Mesendoderm (in vitro differentiated cells): ENCODE measurements at regions not wholly inside any gene's neighbourhood (a gene's known extent, or its start where the extent isn't known, plus 50 kb on each side); places are given as distances from the start of the nearest gene placed in this dataset.
A peak's percentile ranks its signal among the peaks of the same experiment; 100 is the strongest.
"Not testable (repeated sequence)": the region's sequence is repeated elsewhere in the genome, so short reads cannot be mapped to it uniquely, and the experiment has no call there.

Experiments used
- DNase-seq: peaks from one replicate; pipeline ENCODE4 v3.0.0; 2013
- H2AK5ac ChIP-seq: 2 replicates; pipeline ENCODE4 v1.6.1; 2013; ENCODE audit warnings: low read length, inconsistent platforms
- H2BK120ac ChIP-seq: 2 replicates; pipeline ENCODE4 v1.6.1; 2013; ENCODE audit warnings: low read depth, mild to moderate bottlenecking, low read length, moderate library complexity, mixed read lengths
- H2BK15ac ChIP-seq: replicated peaks from 2 replicates; pipeline ENCODE4 v1.6.1; 2013; ENCODE audit warnings: low read depth, mild to moderate bottlenecking, moderate library complexity
- H2BK5ac ChIP-seq: 2 replicates; pipeline ENCODE4 v1.6.1; 2013; ENCODE audit warnings: low read length, inconsistent platforms
- H3K18ac ChIP-seq: 2 replicates; pipeline ENCODE4 v1.6.1; 2013; ENCODE audit warnings: mild to moderate bottlenecking, low read length, mixed read lengths
- H3K23ac ChIP-seq: one replicate; pipeline ENCODE4 v1.6.1; 2013; ENCODE audit warnings: low read length
- H3K27ac ChIP-seq: 2 replicates; pipeline ENCODE4 v1.5.1; 2013; ENCODE audit warnings: low read depth, mild to moderate bottlenecking, inconsistent platforms, low read length, moderate library complexity
- H3K27me3 ChIP-seq: 2 replicates; pipeline ENCODE4 v1.6.1; 2013; ENCODE audit warnings: low read length, control low read depth, mild to moderate bottlenecking, inconsistent platforms; ENCODE audit not compliant: insufficient read depth, poor library complexity
- H3K36me3 ChIP-seq: 2 replicates; pipeline ENCODE4 v1.6.1; 2013; ENCODE audit warnings: low read length, inconsistent platforms; ENCODE audit not compliant: control insufficient read depth, insufficient read depth
- H3K4ac ChIP-seq: one replicate; pipeline ENCODE4 v1.6.1; 2013; ENCODE audit warnings: low read depth, mild to moderate bottlenecking, low read length, moderate library complexity
- H3K4me1 ChIP-seq: 2 replicates; pipeline ENCODE4 v1.6.1; 2013; ENCODE audit warnings: low read depth, low read length, inconsistent platforms; ENCODE audit not compliant: control insufficient read depth
- H3K4me2 ChIP-seq: 2 replicates; pipeline ENCODE4 v1.6.1; 2013; ENCODE audit warnings: low read length
- H3K4me3 ChIP-seq: 2 replicates; pipeline ENCODE4 v1.5.1; 2013; ENCODE audit warnings: mild to moderate bottlenecking, low read length
- H3K56ac ChIP-seq: one replicate; pipeline ENCODE4 v1.6.1; 2013; ENCODE audit warnings: low read length
- H3K79me1 ChIP-seq: 2 replicates; pipeline ENCODE4 v1.6.1; 2013; ENCODE audit warnings: low read length, inconsistent platforms
- H3K79me2 ChIP-seq: 2 replicates; pipeline ENCODE4 v1.6.1; 2013; ENCODE audit warnings: mild to moderate bottlenecking, low read length; ENCODE audit not compliant: control insufficient read depth, insufficient read depth
- H3K9ac ChIP-seq: 2 replicates; pipeline ENCODE4 v1.6.1; 2013; ENCODE audit warnings: low read length, inconsistent platforms
- H4K5ac ChIP-seq: one replicate; pipeline ENCODE4 v1.6.1; 2013; ENCODE audit warnings: low read length
- H4K8ac ChIP-seq: one replicate; pipeline ENCODE4 v1.6.1; 2013; ENCODE audit warnings: low read depth, mild to moderate bottlenecking, control low read depth, low read length, moderate library complexity
- WGBS: extraction: QIAGEN DNeasy Blood & Tissue Kit; methylation state at CpG from one replicate; pipeline ENCODE4 v1.1.7; 2013; ENCODE audit warnings: low lambda C conversion rate, missing lambda C conversion rate; ENCODE audit not compliant: insufficient coverage; ENCODE audit errors: extremely low coverage; 5-methylcytosine and 5-hydroxymethylcytosine counted together

DNA sequence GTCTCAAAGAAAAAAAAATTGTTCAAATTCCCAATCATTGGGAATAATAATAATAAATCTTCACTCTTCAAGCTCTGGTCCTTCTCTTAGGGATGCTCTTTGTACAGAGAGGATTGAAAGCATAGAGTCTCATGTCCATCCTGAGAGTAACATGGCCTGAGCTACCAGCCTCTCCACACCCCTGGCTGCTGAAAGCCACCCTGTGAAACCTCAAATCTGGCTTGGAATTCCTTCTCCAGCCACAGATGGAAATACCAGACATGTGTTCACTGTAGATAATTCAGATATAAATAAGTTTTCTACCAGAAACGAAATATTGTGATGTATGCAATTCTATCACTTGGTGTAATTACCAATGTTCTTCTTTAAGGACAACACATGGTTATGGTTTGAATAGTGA lies 140.6 kb downstream of the ARSF start:
- no peak overlapping the region for H2BK120ac ChIP-seq
- no peaks in the 10 kb centered on the region for H3K79me2 ChIP-seq
- no peak overlapping the region for H2BK15ac ChIP-seq
- no CpG with 5 or more reads among the region's 1 CpG for WGBS
- no peak overlapping the region for H3K4me3 ChIP-seq
- H4K5ac ChIP-seq, result no peak overlapping the region
- no peak overlapping the region for H2AK5ac ChIP-seq
- no peak overlapping the region for H3K27ac ChIP-seq
- no peak overlapping the region for H3K9ac ChIP-seq
- H4K8ac ChIP-seq, result no peak overlapping the region
- no peak overlapping the region for H3K56ac ChIP-seq
- no peak overlapping the region for H3K23ac ChIP-seq
- H3K4me1 ChIP-seq, result no peaks in the 10 kb centered on the region
- no peak overlapping the region for H3K4me2 ChIP-seq
- DNase-seq, result no peak
- H3K36me3 ChIP-seq, result no peaks in the 10 kb centered on the region
- H3K27me3 ChIP-seq, result no peaks in the 10 kb centered on the region
- no peak overlapping the region for H3K4ac ChIP-seq
- H3K18ac ChIP-seq, result no peak overlapping the region
- H3K79me1 ChIP-seq, result no peaks in the 10 kb centered on the region
- no peak overlapping the region for H2BK5ac ChIP-seq

DNA sequence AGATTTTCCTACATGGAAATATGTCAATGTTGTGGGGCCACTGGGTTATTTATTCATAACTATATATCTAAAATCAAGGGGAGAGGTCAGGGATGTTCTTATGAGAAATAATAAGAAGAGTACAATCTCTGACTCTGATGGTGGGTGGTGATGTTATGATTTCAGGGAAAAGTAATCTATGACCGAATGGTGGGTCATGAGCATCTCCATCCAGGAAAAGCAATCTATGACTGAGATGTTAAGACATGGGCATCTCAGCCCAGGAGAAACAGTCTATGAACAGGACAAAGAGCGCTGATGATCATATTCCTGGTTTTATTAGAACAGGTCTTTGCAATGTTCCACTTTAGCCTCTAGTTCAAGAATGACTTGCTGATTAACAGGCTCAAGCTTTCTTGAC lies 137.1 kb downstream of the ARSF start:
- Histone ChIP-seq H2BK5ac (no peak overlapping the region), H3K27ac (no peak overlapping the region), H3K79me1 (no peaks in the 10 kb centered on the region), H3K36me3 (no peaks in the 10 kb centered on the region), H3K4me2 (no peak overlapping the region), H3K18ac (no peak overlapping the region), H3K79me2 (no peaks in the 10 kb centered on the region), H3K4me3 (no peak overlapping the region), H4K8ac (no peak overlapping the region), H2AK5ac (no peak overlapping the region), H3K56ac (no peak overlapping the region), H3K23ac (no peak overlapping the region), H3K4me1 (no peaks in the 10 kb centered on the region), H3K9ac (no peak overlapping the region), H2BK15ac (no peak overlapping the region), H4K5ac (no peak overlapping the region), H2BK120ac (no peak overlapping the region), H3K4ac (no peak overlapping the region), H3K27me3 (no peaks in the 10 kb centered on the region)
- no peak for DNase-seq
- no CpG with 5 or more reads among the region's 2 CpGs for WGBS

DNA sequence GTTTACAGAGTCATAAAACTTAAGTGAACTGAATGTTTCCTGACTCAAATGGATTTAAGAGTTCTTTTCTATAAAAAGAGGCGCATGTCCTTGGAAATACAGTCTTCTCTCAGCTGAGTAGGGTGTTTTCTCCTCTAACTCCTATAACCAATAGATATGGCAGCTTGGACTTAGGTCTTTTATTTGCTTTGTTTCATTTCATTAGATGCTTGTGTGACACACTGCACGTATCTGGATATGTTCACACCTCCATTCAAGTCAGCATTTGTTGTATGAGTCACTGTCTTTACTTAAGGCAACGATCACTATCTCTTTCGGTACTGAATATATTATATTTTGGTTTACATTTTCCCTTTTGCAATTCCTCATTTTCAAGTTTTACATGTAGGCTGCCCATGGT lies 136.6 kb downstream of the ARSF start:
- Histone ChIP-seq H3K27ac (no peak overlapping the region), H3K4me2 (no peak overlapping the region)
- no peak for DNase-seq

DNA sequence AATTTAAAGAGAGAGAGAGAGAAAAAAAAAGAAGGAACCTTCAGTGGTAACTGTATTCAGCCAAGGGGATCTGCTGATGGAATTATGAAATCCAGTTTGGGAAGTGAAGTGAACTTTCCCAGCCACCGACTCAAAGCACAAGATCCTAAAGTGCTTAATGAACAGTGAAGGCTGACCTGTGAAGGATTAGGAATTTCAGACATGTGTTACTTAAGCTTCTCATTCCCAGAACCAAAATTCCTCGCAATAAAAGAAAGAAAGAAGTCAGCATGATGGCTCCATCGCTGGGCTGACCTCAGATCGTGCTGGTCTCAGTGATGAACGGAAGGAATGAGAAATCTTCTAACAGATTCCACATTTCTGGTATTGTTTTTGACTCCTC lies 135.2 kb downstream of the ARSF start:
- peak; percentile 14 for DNase-seq
- H3K4me3 ChIP-seq, result no peak overlapping the region
- H2BK15ac ChIP-seq, result no peak overlapping the region
- no peak overlapping the region for H2BK5ac ChIP-seq
- no peaks in the 10 kb centered on the region for H3K36me3 ChIP-seq
- no peaks in the 10 kb centered on the region for H3K4me1 ChIP-seq
- no peak overlapping the region for H3K56ac ChIP-seq
- no peak overlapping the region for H4K8ac ChIP-seq
- no peak overlapping the region for H2BK120ac ChIP-seq
- no peak overlapping the region for H2AK5ac ChIP-seq
- no peaks in the 10 kb centered on the region for H3K79me2 ChIP-seq
- WGBS, result no CpG with 5 or more reads among the region's 5 CpGs
- no peaks in the 10 kb centered on the region for H3K27me3 ChIP-seq
- H3K79me1 ChIP-seq, result no peaks in the 10 kb centered on the region
- H3K4me2 ChIP-seq, result no peak overlapping the region
- H4K5ac ChIP-seq, result no peak overlapping the region
- H3K23ac ChIP-seq, result no peak overlapping the region
- H3K4ac ChIP-seq, result no peak overlapping the region
- no peak overlapping the region for H3K18ac ChIP-seq
- no peak overlapping the region for H3K27ac ChIP-seq
- no peak overlapping the region for H3K9ac ChIP-seq

More for the DNA sequence above, 136.6 kb downstream of the ARSF start:
- no peak overlapping the region for H2AK5ac ChIP-seq
- H3K18ac ChIP-seq, result no peak overlapping the region
- no peak overlapping the region for H2BK120ac ChIP-seq
- no peak overlapping the region for H4K5ac ChIP-seq
- H3K4ac ChIP-seq, result no peak overlapping the region
- H3K4me3 ChIP-seq, result no peak overlapping the region
- no peaks in the 10 kb centered on the region for H3K79me2 ChIP-seq
- H3K4me1 ChIP-seq, result no peaks in the 10 kb centered on the region
- no peak overlapping the region for H2BK15ac ChIP-seq
- no peak overlapping the region for H3K9ac ChIP-seq
- no peaks in the 10 kb centered on the region for H3K27me3 ChIP-seq
- no peak overlapping the region for H4K8ac ChIP-seq
- no peaks in the 10 kb centered on the region for H3K79me1 ChIP-seq
- H2BK5ac ChIP-seq, result no peak overlapping the region
- no CpG with 5 or more reads among the region's 4 CpGs for WGBS
- no peaks in the 10 kb centered on the region for H3K36me3 ChIP-seq
- H3K56ac ChIP-seq, result no peak overlapping the region
- no peak overlapping the region for H3K23ac ChIP-seq

DNA sequence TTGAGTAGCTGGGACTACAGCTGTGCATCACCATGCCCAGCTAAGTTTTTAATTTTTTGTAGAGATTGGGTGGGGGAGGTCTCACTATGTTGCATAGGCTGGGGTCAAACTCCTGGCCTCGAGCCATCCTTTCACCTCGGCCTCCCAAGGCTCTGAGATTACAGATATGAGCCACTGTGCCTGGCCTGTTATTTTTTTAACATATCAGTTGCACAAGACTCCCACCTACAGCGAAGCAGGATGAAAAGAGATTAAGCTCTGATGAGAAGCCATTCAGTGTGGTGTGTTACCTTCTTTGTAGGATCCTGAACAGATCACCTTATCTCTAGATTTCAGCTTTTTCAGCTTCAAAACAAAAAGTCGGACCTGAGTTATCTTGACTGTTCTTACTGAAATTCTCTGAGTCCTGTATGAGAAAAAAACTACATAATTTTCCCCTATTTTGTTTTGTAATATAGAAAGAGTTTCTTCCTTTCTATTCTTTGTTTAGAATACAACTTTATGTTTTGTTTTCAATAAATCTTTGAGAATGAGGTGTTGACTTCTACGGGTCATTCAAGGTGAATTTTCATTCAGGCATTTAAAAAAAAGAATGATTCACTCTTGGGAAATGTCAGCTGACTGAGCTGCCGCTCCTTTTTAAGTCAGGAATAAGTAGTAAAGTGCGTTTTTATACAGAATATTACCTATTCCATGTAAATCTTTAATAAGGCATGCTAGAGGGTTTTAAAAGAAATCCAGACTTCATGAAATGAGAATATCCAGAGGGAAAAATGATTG lies 134.6 kb downstream of the ARSF start:
- no CpG with 5 or more reads among the region's 7 CpGs for WGBS
- Histone ChIP-seq H3K4me2 (no peak overlapping the region), H3K9ac (no peak overlapping the region), H2BK15ac (no peak overlapping the region), H3K4me1 (no peaks in the 10 kb centered on the region), H2BK120ac (no peak overlapping the region), H3K27ac (no peak overlapping the region), H2BK5ac (no peak overlapping the region), H3K23ac (no peak overlapping the region), H2AK5ac (no peak overlapping the region), H3K27me3 (no peaks in the 10 kb centered on the region), H3K79me2 (no peaks in the 10 kb centered on the region), H4K8ac (no peak overlapping the region), H3K36me3 (no peaks in the 10 kb centered on the region), H3K18ac (no peak overlapping the region), H3K56ac (no peak overlapping the region), H4K5ac (no peak overlapping the region), H3K79me1 (no peaks in the 10 kb centered on the region), H3K4me3 (no peak overlapping the region), H3K4ac (no peak overlapping the region)
- no peak for DNase-seq

DNA sequence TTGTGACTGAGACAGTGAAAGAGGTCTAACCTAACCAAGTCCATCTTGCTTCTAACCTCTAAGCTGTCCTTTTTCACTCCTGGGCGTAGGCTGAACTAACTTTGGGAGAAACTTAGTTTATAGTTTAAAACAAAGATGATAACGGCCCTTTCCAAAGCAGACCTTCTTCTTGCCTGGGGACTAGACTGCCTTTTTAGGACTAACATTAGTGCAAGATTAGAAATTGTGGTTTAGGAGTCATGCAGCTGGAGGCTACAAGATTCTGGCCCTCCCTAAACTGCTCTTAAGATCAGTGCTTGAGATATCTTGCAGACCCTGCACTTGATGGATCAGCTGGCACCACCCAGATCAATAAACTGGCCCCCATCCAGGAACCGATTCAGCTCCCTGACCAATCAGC lies 130.9 kb downstream of the ARSF start:
- H3K79me2 ChIP-seq, H3K56ac ChIP-seq, H2BK15ac ChIP-seq, H4K8ac ChIP-seq, H3K4me1 ChIP-seq, H2AK5ac ChIP-seq, H3K9ac ChIP-seq, H3K36me3 ChIP-seq, H2BK5ac ChIP-seq, H2BK120ac ChIP-seq, H3K27me3 ChIP-seq, H3K79me1 ChIP-seq, DNase-seq, H3K27ac ChIP-seq, H3K4ac ChIP-seq, H3K18ac ChIP-seq, H3K4me3 ChIP-seq, H3K4me2 ChIP-seq, H3K23ac ChIP-seq, H4K5ac ChIP-seq: not testable (repeated sequence)
- WGBS, result no CpG with 5 or more reads among the region's 3 CpGs
